ENCODE measurements at regions not wholly inside any gene's neighbourhood (a gene's known extent, or its start where the extent isn't known, plus 50 kb on each side); places are given as distances from the start of the nearest gene placed in this dataset.

GRCh38 chr15:46296797-46297196, 662.0 kb downstream of the SQOR start:
- H3K79me1 ChIP-seq (ENCODE audit: low read depth, low read length): no peaks in the 10 kb centered on the region
- DNase-seq (ENCODE audit: low read depth in 1 of 2, low spot score in 2 of 2) (no peak), FAIRE-seq (no peak)
- H3K36me3 ChIP-seq (ENCODE audit: control insufficient read depth in 2 of 4, insufficient read depth in 4 of 4, low read length in 3 of 4): no peaks in the 10 kb centered on the region
- TF ChIP-seq TBP (IDR thresholded peaks at IDR 0.05; ENCODE audit: low read depth, low read length) (no peak), EP300 (IDR thresholded peaks at IDR 0.05; ENCODE audit: borderline replicate concordance in 1 of 2, low read depth in 2 of 2, low read length in 2 of 2) (no peak)
- H3K23ac ChIP-seq (ENCODE audit: insufficient read length): no peak overlapping the region
- no peak overlapping the region for H3K9ac ChIP-seq (replicated peaks in 1 of 4; ENCODE audit: extremely low read depth in 1 of 4, low read depth in 3 of 4, low read length in 3 of 4)
- H4K8ac ChIP-seq (ENCODE audit: extremely low read depth, insufficient read depth, low read length): no peak overlapping the region
- H3K4me1 ChIP-seq (replicated peaks in 1 of 4; ENCODE audit: control insufficient read depth in 3 of 4, insufficient read depth in 4 of 4, low read length in 3 of 4): peaks cover 0 to 8% (median 0%) of the 10 kb centered on the region in 4 experiments; a peak in 2 of 7 replicates
- no peaks in the 10 kb centered on the region for H4K20me1 ChIP-seq (replicated peaks in 1 of 2; ENCODE audit: control insufficient read depth in 1 of 2, insufficient read depth in 2 of 2, low read length in 2 of 2)
- no peak overlapping the region for H3K56ac ChIP-seq (replicated peaks; ENCODE audit: insufficient read length, low read depth, low read length)
- ChIA-PET POLR2A (ENCODE audit: partially characterized antibody) (no interaction called here), CTCF (ENCODE audit: partially characterized antibody) (interaction anchor here (0.6 to 1.6 kb wide), 7 partner anchors 9 to 591 kb away, joined by 3 to 6 read pairs (median 3); no protein-coding TSS in a partner anchor)
- H3K23me2 ChIP-seq (ENCODE audit: low read depth, low read length): no peaks in the 10 kb centered on the region
- H2BK15ac ChIP-seq (ENCODE audit: low read length): no peak overlapping the region
- no peak overlapping the region for H4K5ac ChIP-seq (ENCODE audit: insufficient read length, low read depth, low read length)
- H4K91ac ChIP-seq (replicated peaks; ENCODE audit: insufficient read length, low read length): no peak overlapping the region
- H3K18ac ChIP-seq (ENCODE audit: extremely low read depth, low read length): no peak overlapping the region; the same call in 1 of the 2 replicates
- H2AFZ ChIP-seq (ENCODE audit: low read length): 0 out of 2 replicates have a peak overlapping the region, but pooled peaks have one; percentile 40
- H2BK5ac ChIP-seq (ENCODE audit: low read depth, low read length): no peak overlapping the region
- no peak overlapping the region for H3K4me3 ChIP-seq (ENCODE audit: extremely low read depth in 1 of 4, insufficient read depth in 2 of 4, low read depth in 3 of 4, low read length in 4 of 4)
- H2AK5ac ChIP-seq (ENCODE audit: low read depth, low read length): no peak overlapping the region
- no peak overlapping the region for H3K14ac ChIP-seq (ENCODE audit: insufficient read length)
- H3K9me3 ChIP-seq (ENCODE audit: insufficient read depth in 2 of 2, low read depth in 1 of 2, low read length in 1 of 2): no peaks in the 10 kb centered on the region
- no peaks in the 10 kb centered on the region for H3K27me3 ChIP-seq (replicated peaks in 1 of 4; ENCODE audit: control insufficient read depth in 3 of 4, extremely low read depth in 1 of 4, insufficient read depth in 3 of 4, low read length in 3 of 4)
- no peak overlapping the region for H3K4ac ChIP-seq (replicated peaks; ENCODE audit: insufficient read length, low read depth, low read length)
- no peak overlapping the region for H3K27ac ChIP-seq (ENCODE audit: low read depth, low read length)
- no peaks in the 10 kb centered on the region for H3K79me2 ChIP-seq (ENCODE audit: control insufficient read depth in 1 of 2, insufficient read depth in 2 of 2, low read length in 2 of 2)
- WGBS, 2 experiments (ENCODE audit: extremely low coverage in 1 of 2, insufficient coverage in 1 of 2, insufficient read length in 1 of 2, insufficient replicate concordance in 2 of 2, low coverage in 1 of 2, low lambda C conversion rate in 2 of 2, missing lambda C conversion rate in 1 of 2): 65% methylated on average over 2 of the region's 2 CpGs; no CpG with 5 or more reads in 1 of the 2 experiments
- no peak overlapping the region for H2BK120ac ChIP-seq (replicated peaks; ENCODE audit: low read depth, low read length)
- H3K4me2 ChIP-seq (ENCODE audit: insufficient read depth in 1 of 2, low read depth in 2 of 2, low read length in 2 of 2): no peak overlapping the region; a peak in 1 of 4 replicates
- no peak overlapping the region for H2BK20ac ChIP-seq (ENCODE audit: low read length)
- H2BK12ac ChIP-seq (ENCODE audit: low read depth, low read length): no peak overlapping the region

Measured in H1 (cell line).